GM23248 (cell line): ENCODE measurements at regions not wholly inside any gene's neighbourhood (a gene's known extent, or its start where the extent isn't known, plus 50 kb on each side); places are given as distances from the start of the nearest gene placed in this dataset.

Experiments
- DNase-seq: peaks from one replicate; pipeline ENCODE4 v3.0.0-alpha.2; 2015
- H2AFZ ChIP-seq: fragments of 200-600 bp; sonication (generic); 2 replicates; pipeline ENCODE4 v1.6.1; 2016; ENCODE audit warnings: antibody characterized with exemption
- H3F3A ChIP-seq: fragments of 200-600 bp; sonication (generic); 2 replicates; pipeline ENCODE4 v1.6.1; 2016; ENCODE audit warnings: mild to moderate bottlenecking, antibody characterized with exemption, mixed run types; ENCODE audit not compliant: insufficient read depth
- H3K27ac ChIP-seq: fragments of 200-600 bp; sonication (generic); 2 replicates; pipeline ENCODE4 v1.5.1; 2016; ENCODE audit warnings: mild to moderate bottlenecking
- H3K27me3 ChIP-seq: fragments of 200-600 bp; sonication (generic); replicated peaks from 2 replicates; pipeline ENCODE4 v1.6.1; 2016; ENCODE audit warnings: mild to moderate bottlenecking; ENCODE audit not compliant: insufficient read depth
- H3K36me3 ChIP-seq: fragments of 200-600 bp; sonication (generic); 2 replicates; pipeline ENCODE4 v1.6.1; 2016; ENCODE audit warnings: low read depth, mild to moderate bottlenecking
- H3K4me1 ChIP-seq: fragments of 200-600 bp; sonication (generic); 2 replicates; pipeline ENCODE4 v1.6.1; 2016; ENCODE audit warnings: mild to moderate bottlenecking; ENCODE audit not compliant: insufficient read depth
- H3K4me2 ChIP-seq: fragments of 200-600 bp; sonication (generic); one replicate; pipeline ENCODE4 v1.6.1; 2016; ENCODE audit warnings: mild to moderate bottlenecking; ENCODE audit not compliant: unreplicated experiment
- H3K4me3 ChIP-seq: fragments of 200-600 bp; sonication (generic); 2 replicates; pipeline ENCODE4 v1.5.1; 2016; ENCODE audit warnings: mild to moderate bottlenecking
- H3K79me2 ChIP-seq: fragments of 200-600 bp; sonication (generic); 2 replicates; pipeline ENCODE4 v1.6.1; 2016; ENCODE audit warnings: mild to moderate bottlenecking; ENCODE audit not compliant: insufficient read depth
- H3K9ac ChIP-seq: fragments of 200-600 bp; sonication (generic); 2 replicates; pipeline ENCODE4 v1.6.1; 2016; ENCODE audit warnings: mild to moderate bottlenecking
- H3K9me2 ChIP-seq: fragments of 200-600 bp; sonication (generic); 2 replicates; pipeline ENCODE4 v1.6.1; 2016; ENCODE audit warnings: mixed run types, mild to moderate bottlenecking, moderate library complexity; ENCODE audit not compliant: insufficient read depth
- H3K9me3 ChIP-seq: fragments of 200-600 bp; sonication (generic); one replicate; pipeline ENCODE4 v1.6.1; 2017; ENCODE audit warnings: low read depth
- H4K20me1 ChIP-seq: fragments of 200-600 bp; sonication (generic); 2 replicates; pipeline ENCODE4 v1.6.0; 2016; ENCODE audit not compliant: insufficient read depth
- EZH2 ChIP-seq: fragments of 200-600 bp; sonication (generic); IDR thresholded peaks from 2 replicates; pipeline ENCODE4 v1.6.1; 2018; ENCODE audit warnings: antibody characterized with exemption, mild to moderate bottlenecking; ENCODE audit not compliant: insufficient read depth, poor library complexity, severe bottlenecking
- EZH2phosphoT487 ChIP-seq: fragments of 200-600 bp; sonication (generic); IDR thresholded peaks from 2 replicates; pipeline ENCODE4 v1.6.1; 2018; ENCODE audit warnings: antibody characterized with exemption, moderate library complexity, mild to moderate bottlenecking, low read depth; ENCODE audit not compliant: insufficient read depth
- WGBS, 2 experiments: methylation state at CpG; one replicate each; pipeline ENCODE4 v1.1.6; 2015 to 2017; ENCODE audit warnings: low lambda C conversion rate in 2 of 2, low coverage in 1 of 2; ENCODE audit errors: missing lambda C conversion rate in 2 of 2; 5-methylcytosine and 5-hydroxymethylcytosine counted together
- in situ Hi-C: fragments of 300-500 bp; cut with MboI; formaldehyde crosslinking; loops from 2 replicates; pipeline ENCODE4 v1.15.0; 2020

DNA sequence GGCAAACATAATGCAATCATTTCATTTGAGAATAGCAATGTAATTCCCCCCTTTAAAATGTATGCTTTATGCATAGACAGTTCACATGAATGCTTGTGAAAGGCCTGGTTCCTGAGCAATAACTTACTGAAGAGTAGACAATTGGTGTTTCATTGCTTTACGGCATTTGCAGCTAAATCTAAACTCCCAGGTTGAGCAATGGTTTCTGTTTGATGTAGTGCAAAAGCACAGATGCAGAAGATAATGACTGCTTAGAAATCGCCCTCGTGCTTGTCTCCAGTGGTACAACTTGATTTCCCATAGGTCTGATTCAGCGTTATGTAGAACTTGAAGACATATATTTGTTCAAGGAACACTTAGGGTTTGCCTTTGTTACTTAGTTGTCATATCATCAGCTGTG lies 1018.3 kb downstream of the DIAPH3 start:
- H3K9me3 ChIP-seq: no peaks in the 10 kb centered on the region
- H3K79me2 ChIP-seq: no peaks in the 10 kb centered on the region
- no peak overlapping the region for H3K4me2 ChIP-seq
- H2AFZ ChIP-seq: no peak overlapping the region
- H3K4me1 ChIP-seq: no peaks in the 10 kb centered on the region
- DNase-seq: no peak
- no peaks in the 10 kb centered on the region for H4K20me1 ChIP-seq
- 26 to 28% methylated on average over 4 of the region's 4 CpGs for WGBS, 2 experiments
- no peaks in the 10 kb centered on the region for H3K27me3 ChIP-seq
- H3K9me2 ChIP-seq: no peaks in the 10 kb centered on the region
- H3K9ac ChIP-seq: no peak overlapping the region
- H3K27ac ChIP-seq: no peak overlapping the region
- no peaks in the 10 kb centered on the region for H3F3A ChIP-seq
- H3K4me3 ChIP-seq: no peak overlapping the region
- in situ Hi-C loops: no loop called here
- H3K36me3 ChIP-seq: no peaks in the 10 kb centered on the region
- no peak for TF ChIP-seq EZH2phosphoT487
- TF ChIP-seq EZH2: no peak

DNA sequence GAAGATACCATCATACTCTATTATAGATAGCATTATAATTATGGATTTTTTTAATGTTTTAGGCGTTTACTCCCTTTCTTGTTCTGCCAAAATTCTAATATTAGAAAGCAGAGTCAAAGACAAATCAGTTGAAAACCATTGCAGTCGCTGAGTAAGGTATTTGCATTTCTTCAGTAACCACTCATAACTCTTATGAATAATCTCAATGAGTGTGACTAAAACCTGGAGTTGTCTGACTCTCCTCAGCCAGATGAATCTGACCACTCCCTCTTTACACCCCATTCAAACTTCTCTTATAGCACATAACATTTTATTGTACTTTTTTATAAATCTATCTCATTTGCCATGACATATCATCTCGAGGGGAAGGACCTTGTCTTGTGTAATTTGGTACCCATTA lies 1006.5 kb downstream of the DIAPH3 start:
- H3K9ac ChIP-seq: no peak overlapping the region
- TF ChIP-seq EZH2 (no peak), EZH2phosphoT487 (no peak)
- no peak overlapping the region for H3K4me3 ChIP-seq
- H3K9me2 ChIP-seq: no peaks in the 10 kb centered on the region
- H3K27me3 ChIP-seq: no peaks in the 10 kb centered on the region
- no peak overlapping the region for H3K4me2 ChIP-seq
- H3F3A ChIP-seq: no peaks in the 10 kb centered on the region
- 8 to 14% methylated on average over 3 of the region's 3 CpGs for WGBS, 2 experiments
- no peak for DNase-seq
- H4K20me1 ChIP-seq: no peaks in the 10 kb centered on the region
- H3K79me2 ChIP-seq: no peaks in the 10 kb centered on the region
- in situ Hi-C loops: no loop called here
- H3K4me1 ChIP-seq: no peaks in the 10 kb centered on the region
- H2AFZ ChIP-seq: no peak overlapping the region
- H3K27ac ChIP-seq: no peak overlapping the region
- no peaks in the 10 kb centered on the region for H3K9me3 ChIP-seq
- H3K36me3 ChIP-seq: no peaks in the 10 kb centered on the region

DNA sequence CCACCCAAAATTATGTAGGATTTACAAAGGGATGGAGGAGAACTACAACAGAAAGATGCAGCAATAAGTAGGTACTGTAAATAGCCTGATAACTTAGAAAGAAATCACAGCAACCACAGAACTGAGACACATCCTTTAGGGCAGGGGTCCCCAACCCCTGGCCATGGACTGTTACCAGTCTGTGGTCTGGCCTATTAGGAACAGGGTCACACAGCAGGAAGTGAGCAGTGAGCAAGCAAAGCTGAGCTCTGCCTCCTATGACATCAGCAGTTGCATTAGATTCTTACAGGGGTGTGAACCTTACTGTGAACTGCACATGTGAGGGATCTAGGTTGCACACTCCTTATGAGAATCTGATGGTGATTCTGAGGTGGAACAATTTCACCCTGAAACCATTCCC lies 997.6 kb downstream of the DIAPH3 start:
- H3K4me1 ChIP-seq: no peaks in the 10 kb centered on the region
- no peaks in the 10 kb centered on the region for H4K20me1 ChIP-seq
- no peak for TF ChIP-seq EZH2
- no peak for TF ChIP-seq EZH2phosphoT487
- H3K36me3 ChIP-seq: no peaks in the 10 kb centered on the region
- no peak overlapping the region for H2AFZ ChIP-seq
- no peak overlapping the region for H3K4me2 ChIP-seq
- no peaks in the 10 kb centered on the region for H3K9me3 ChIP-seq
- no peak overlapping the region for H3K4me3 ChIP-seq
- DNase-seq: no peak
- no peak overlapping the region for H3K9ac ChIP-seq
- no peaks in the 10 kb centered on the region for H3K79me2 ChIP-seq
- H3K9me2 ChIP-seq: no peaks in the 10 kb centered on the region
- H3K27me3 ChIP-seq: no peaks in the 10 kb centered on the region
- H3F3A ChIP-seq: no peaks in the 10 kb centered on the region
- in situ Hi-C loops: no loop called here
- H3K27ac ChIP-seq: no peak overlapping the region

DNA sequence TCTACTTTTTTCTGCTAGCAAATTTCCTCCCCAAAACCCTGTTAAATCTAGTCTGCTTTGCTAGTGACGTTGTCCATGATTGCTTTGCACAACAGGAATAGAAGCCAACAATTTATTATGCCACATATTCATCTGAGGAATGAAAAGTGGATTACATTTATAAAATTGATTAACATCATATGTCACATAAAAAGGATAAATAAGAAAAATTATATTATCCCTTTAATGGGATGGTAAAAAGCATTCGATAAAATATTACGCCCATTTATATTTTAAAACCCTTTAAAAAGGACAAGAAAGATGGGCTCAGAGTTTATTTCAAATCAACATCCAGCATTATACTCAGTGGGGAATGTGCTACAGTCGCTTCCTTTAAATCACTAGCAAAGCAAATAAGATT lies 991.7 kb downstream of the DIAPH3 start:
- Histone ChIP-seq H3K79me2 (no peaks in the 10 kb centered on the region), H3K27me3 (no peaks in the 10 kb centered on the region), H3K36me3 (no peaks in the 10 kb centered on the region), H3K4me1 (no peaks in the 10 kb centered on the region), H3K9ac (no peak overlapping the region), H2AFZ (no peak overlapping the region), H3F3A (no peaks in the 10 kb centered on the region), H4K20me1 (no peaks in the 10 kb centered on the region), H3K9me3 (no peaks in the 10 kb centered on the region), H3K9me2 (no peaks in the 10 kb centered on the region), H3K4me3 (no peak overlapping the region), H3K4me2 (no peak overlapping the region), H3K27ac (no peak overlapping the region)
- TF ChIP-seq EZH2 (no peak), EZH2phosphoT487 (no peak)
- WGBS, 2 experiments: 15 to 23% methylated on average over 4 of the region's 4 CpGs
- in situ Hi-C loops: no loop called here
- DNase-seq: no peak

DNA sequence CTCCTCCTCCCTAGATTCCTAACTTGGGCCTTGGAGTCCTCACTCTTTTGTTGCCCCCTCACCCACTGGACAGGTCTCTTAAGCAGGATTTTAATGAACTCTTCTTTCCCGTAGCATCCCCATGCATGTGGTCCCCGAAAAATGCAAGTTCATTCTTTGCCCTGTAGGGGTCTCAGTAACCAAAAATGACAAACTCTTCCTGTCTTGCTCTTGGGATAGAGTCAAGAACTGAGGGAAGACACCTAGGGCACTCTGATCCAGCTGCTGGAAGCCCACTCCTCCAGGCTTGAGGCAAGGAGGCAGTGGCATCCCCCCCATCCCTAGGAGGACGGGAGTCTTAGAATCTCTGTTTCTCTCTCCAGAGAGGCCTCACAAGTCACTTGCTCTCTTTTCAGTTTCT lies 987.0 kb downstream of the DIAPH3 start:
- H3K4me2 ChIP-seq: no peak overlapping the region
- H2AFZ ChIP-seq: no peak overlapping the region
- H3K4me1 ChIP-seq: no peaks in the 10 kb centered on the region
- 23% methylated on average over 3 of the region's 3 CpGs for WGBS, 2 experiments
- no peaks in the 10 kb centered on the region for H3K9me3 ChIP-seq
- H3K4me3 ChIP-seq: no peak overlapping the region
- no peaks in the 10 kb centered on the region for H3K27me3 ChIP-seq
- no peaks in the 10 kb centered on the region for H3K36me3 ChIP-seq
- DNase-seq: no peak
- H3K9ac ChIP-seq: no peak overlapping the region
- in situ Hi-C loops: no loop called here
- no peak overlapping the region for H3K27ac ChIP-seq
- H3F3A ChIP-seq: no peaks in the 10 kb centered on the region
- no peaks in the 10 kb centered on the region for H4K20me1 ChIP-seq
- no peaks in the 10 kb centered on the region for H3K9me2 ChIP-seq
- TF ChIP-seq EZH2: no peak
- no peak for TF ChIP-seq EZH2phosphoT487
- H3K79me2 ChIP-seq: no peaks in the 10 kb centered on the region
